ENCODE measurements at regions not wholly inside any gene's neighbourhood (a gene's known extent, or its start where the extent isn't known, plus 50 kb on each side); places are given as distances from the start of the nearest gene placed in this dataset.

DNA sequence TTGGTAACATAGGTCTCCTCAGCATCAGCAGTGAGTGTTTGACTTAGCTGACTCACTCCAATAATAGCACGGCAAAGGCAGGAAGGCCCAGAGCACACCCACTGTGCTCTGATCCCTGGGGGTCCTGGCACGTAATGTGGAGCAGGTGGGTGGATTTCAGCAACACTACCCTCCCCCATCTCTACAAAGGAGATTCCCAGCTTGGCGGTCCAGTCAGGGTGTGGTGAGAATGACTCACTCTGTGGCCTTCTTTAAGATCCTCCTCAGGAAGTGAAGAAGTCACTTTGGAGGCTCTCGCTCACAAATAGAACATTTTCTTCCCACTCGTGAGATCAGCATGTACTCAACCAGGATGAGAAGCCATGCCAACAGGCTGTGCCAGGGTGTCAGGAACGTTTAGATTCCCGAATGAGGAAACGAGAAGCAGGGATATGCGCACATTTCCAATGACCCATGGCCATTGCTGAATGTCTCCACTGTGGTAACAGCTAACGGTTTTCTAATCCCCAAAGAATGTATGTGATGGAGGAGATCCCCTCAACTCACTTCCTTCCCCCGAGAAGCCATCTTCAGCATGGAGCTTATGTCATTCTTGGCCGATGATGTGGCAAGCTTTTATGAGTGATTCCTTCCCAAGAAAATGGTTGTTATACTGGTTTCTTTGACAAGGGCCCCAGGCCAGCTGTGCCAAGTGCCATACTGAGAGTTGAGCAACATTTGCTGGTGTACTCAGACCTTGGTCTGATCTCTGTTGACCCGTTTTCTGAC is 365.2 kb downstream of the C16orf95 start:
- no peaks in the 10 kb centered on the region for H3K79me1 ChIP-seq (ENCODE audit: low read depth, low read length)
- H3K36me3 ChIP-seq (replicated peaks in 1 of 2; ENCODE audit: control insufficient read depth in 2 of 2, insufficient read depth in 2 of 2, low read length in 2 of 2): no peaks in the 10 kb centered on the region
- DNase-seq (ENCODE audit: low spot score): no peak
- H3K23ac ChIP-seq (ENCODE audit: low read depth, low read length, poor library complexity): no peak overlapping the region
- H2BK5ac ChIP-seq (ENCODE audit: low read length): no peak overlapping the region
- H3K9ac ChIP-seq (ENCODE audit: low read depth, low read length, poor library complexity): no peak overlapping the region
- H3K27me3 ChIP-seq (ENCODE audit: control insufficient read depth in 3 of 3, insufficient read depth in 3 of 3, low read depth in 1 of 3, low read length in 3 of 3): peaks cover 0 to 2% (median 0%) of the 10 kb centered on the region in 3 experiments
- no peak overlapping the region for H2AK5ac ChIP-seq (ENCODE audit: low read depth, low read length)
- H3K4ac ChIP-seq (ENCODE audit: low read length): no peak overlapping the region
- H4K91ac ChIP-seq (ENCODE audit: low read depth, low read length, poor library complexity): no peak overlapping the region
- no peak overlapping the region for H2AFZ ChIP-seq (ENCODE audit: low read length)
- H3K14ac ChIP-seq (ENCODE audit: low read length): no peak overlapping the region
- no peak overlapping the region for H2BK120ac ChIP-seq (ENCODE audit: low read depth, low read length)
- H3K4me2 ChIP-seq (ENCODE audit: insufficient read depth, low read length, poor library complexity, severe bottlenecking): no peak overlapping the region
- WGBS, 2 donors (ENCODE audit: extremely low coverage in 2 of 2, insufficient read length in 2 of 2, insufficient replicate concordance in 1 of 2): no CpG with 5 or more reads among the region's 13 CpGs
- no peak overlapping the region for H4K8ac ChIP-seq (ENCODE audit: low read depth, low read length)
- H3K27ac ChIP-seq (replicated peaks; ENCODE audit: low read length): no peak overlapping the region
- H3K18ac ChIP-seq (ENCODE audit: low read length): no peak overlapping the region
- peaks cover 0 to 5% of the 10 kb centered on the region in 2 donors for H3K9me3 ChIP-seq (replicated peaks in 1 of 2; ENCODE audit: control insufficient read depth in 2 of 2, insufficient read depth in 1 of 2, low read depth in 1 of 2, low read length in 2 of 2)
- no peak overlapping the region for H2BK12ac ChIP-seq (ENCODE audit: low read length)
- no peak overlapping the region for H2BK15ac ChIP-seq (ENCODE audit: low read length)
- no peak overlapping the region for H3K4me3 ChIP-seq (ENCODE audit: low read length in 2 of 2)
- peaks cover 0 to 9% of the 10 kb centered on the region in 2 donors for H3K4me1 ChIP-seq (ENCODE audit: control insufficient read depth in 2 of 2, insufficient read depth in 1 of 2, low read depth in 1 of 2, low read length in 2 of 2)

DNA sequence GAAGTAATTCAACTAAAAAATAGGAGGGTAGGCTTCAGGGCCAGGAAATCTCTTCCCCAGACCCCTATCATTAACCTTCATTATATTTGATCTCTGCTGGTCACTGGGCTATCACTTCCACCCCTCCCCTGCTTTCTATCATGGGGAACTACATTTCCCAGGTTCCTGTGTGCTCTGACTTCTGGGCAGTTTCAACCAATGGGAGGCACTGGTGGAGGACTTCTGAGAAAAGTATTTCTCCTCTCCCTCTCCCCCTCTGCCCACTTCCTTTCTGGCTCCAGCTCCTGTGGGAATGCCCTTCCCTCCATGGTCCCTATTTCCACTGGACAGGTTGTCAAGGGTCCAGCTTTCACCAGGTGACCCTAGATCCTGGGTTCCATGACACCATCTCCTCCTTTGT is 364.4 kb downstream of the C16orf95 start:
- Histone ChIP-seq H3K36me3 (replicated peaks in 1 of 2; ENCODE audit: control insufficient read depth in 2 of 2, insufficient read depth in 2 of 2, low read length in 2 of 2) (no peaks in the 10 kb centered on the region), H3K79me1 (ENCODE audit: low read depth, low read length) (no peaks in the 10 kb centered on the region), H3K14ac (ENCODE audit: low read length) (no peak overlapping the region), H3K23ac (ENCODE audit: low read depth, low read length, poor library complexity) (no peak overlapping the region), H3K27me3 (ENCODE audit: control insufficient read depth in 3 of 3, insufficient read depth in 3 of 3, low read depth in 1 of 3, low read length in 3 of 3) (peaks cover 0 to 2% (median 0%) of the 10 kb centered on the region in 3 experiments), H3K27ac (replicated peaks; ENCODE audit: low read length) (no peak overlapping the region), H2BK120ac (ENCODE audit: low read depth, low read length) (no peak overlapping the region), H3K4me1 (ENCODE audit: control insufficient read depth in 2 of 2, insufficient read depth in 1 of 2, low read depth in 1 of 2, low read length in 2 of 2) (peaks cover 0 to 7% of the 10 kb centered on the region in 2 donors), H2BK15ac (ENCODE audit: low read length) (no peak overlapping the region), H2AFZ (ENCODE audit: low read length) (no peak overlapping the region), H2AK5ac (ENCODE audit: low read depth, low read length) (peak overlapping the region; percentile 2), H4K91ac (ENCODE audit: low read depth, low read length, poor library complexity) (no peak overlapping the region), H3K4me2 (ENCODE audit: insufficient read depth, low read length, poor library complexity, severe bottlenecking) (no peak overlapping the region), H3K18ac (ENCODE audit: low read length) (no peak overlapping the region), H4K8ac (ENCODE audit: low read depth, low read length) (no peak overlapping the region), H3K4ac (ENCODE audit: low read length) (no peak overlapping the region), H3K9ac (ENCODE audit: low read depth, low read length, poor library complexity) (no peak overlapping the region), H2BK12ac (ENCODE audit: low read length) (no peak overlapping the region), H3K9me3 (replicated peaks in 1 of 2; ENCODE audit: control insufficient read depth in 2 of 2, insufficient read depth in 1 of 2, low read depth in 1 of 2, low read length in 2 of 2) (peaks cover 0 to 5% of the 10 kb centered on the region in 2 donors), H3K4me3 (ENCODE audit: low read length in 2 of 2) (no peak overlapping the region), H2BK5ac (ENCODE audit: low read length) (no peak overlapping the region)
- no peak for DNase-seq (ENCODE audit: low spot score)

DNA sequence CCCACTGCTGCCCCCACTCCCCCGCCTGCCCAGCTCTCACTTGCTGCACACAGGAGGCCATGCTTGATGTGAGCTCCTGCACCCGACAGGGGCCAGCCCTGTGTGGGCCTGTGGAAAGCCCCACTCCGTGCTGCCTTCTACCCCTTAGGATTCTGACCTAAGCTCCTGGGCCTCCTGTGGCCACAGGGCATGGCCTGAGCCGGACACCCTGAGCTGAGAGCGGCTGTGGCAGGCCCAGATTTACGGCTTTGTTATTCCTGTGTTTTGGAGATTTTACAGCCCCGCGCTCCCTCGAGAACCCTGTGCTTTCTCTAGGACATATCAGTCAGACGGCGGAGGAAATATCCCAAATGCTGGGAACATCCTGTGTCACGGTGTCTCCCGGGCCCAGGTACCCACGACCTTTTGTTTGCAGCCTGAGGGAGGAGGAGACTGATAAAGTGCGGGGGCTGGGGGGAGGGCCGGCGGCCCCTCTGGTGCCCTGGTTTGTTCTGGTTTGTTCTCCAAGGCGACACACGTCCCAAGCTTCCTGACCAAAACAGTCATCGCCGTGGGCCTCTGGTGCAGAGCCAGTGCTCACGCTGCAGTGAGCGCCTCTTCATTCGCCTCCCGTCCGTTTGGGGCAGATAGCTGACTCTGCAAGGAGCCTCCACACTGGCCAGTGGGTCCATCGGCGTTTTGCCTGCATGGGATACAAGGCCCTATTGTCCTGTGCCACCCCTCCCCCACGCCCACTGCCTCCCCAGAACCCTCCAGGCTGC is 363.4 kb downstream of the C16orf95 start:
- H2BK15ac ChIP-seq (ENCODE audit: low read length): peak overlapping the region; percentile 83
- H2BK12ac ChIP-seq (ENCODE audit: low read length): peak overlapping the region; percentile 77
- peak overlapping the region; percentile 53 for H2AFZ ChIP-seq (ENCODE audit: low read length)
- no peak overlapping the region for H3K4me2 ChIP-seq (ENCODE audit: insufficient read depth, low read length, poor library complexity, severe bottlenecking)
- H3K79me1 ChIP-seq (ENCODE audit: low read depth, low read length): no peaks in the 10 kb centered on the region
- H3K18ac ChIP-seq (ENCODE audit: low read length): peak overlapping the region; percentile 90
- no peak overlapping the region for H2BK120ac ChIP-seq (ENCODE audit: low read depth, low read length)
- H4K8ac ChIP-seq (ENCODE audit: low read depth, low read length): no peak overlapping the region
- DNase-seq (ENCODE audit: low spot score): no peak
- H3K14ac ChIP-seq (ENCODE audit: low read length): no peak overlapping the region
- WGBS, 2 donors (ENCODE audit: extremely low coverage in 2 of 2, insufficient read length in 2 of 2, insufficient replicate concordance in 1 of 2): no CpG with 5 or more reads among the region's 29 CpGs
- peaks cover 0 to 5% of the 10 kb centered on the region in 2 donors for H3K9me3 ChIP-seq (replicated peaks in 1 of 2; ENCODE audit: control insufficient read depth in 2 of 2, insufficient read depth in 1 of 2, low read depth in 1 of 2, low read length in 2 of 2)
- H4K91ac ChIP-seq (ENCODE audit: low read depth, low read length, poor library complexity): no peak overlapping the region
- peak overlapping the region; percentile 67 for H3K4ac ChIP-seq (ENCODE audit: low read length)
- H3K23ac ChIP-seq (ENCODE audit: low read depth, low read length, poor library complexity): no peak overlapping the region
- H3K27me3 ChIP-seq (ENCODE audit: control insufficient read depth in 3 of 3, insufficient read depth in 3 of 3, low read depth in 1 of 3, low read length in 3 of 3): peaks cover 0 to 2% (median 0%) of the 10 kb centered on the region in 3 experiments
- peaks cover 0 to 11% of the 10 kb centered on the region in 2 donors for H3K4me1 ChIP-seq (ENCODE audit: control insufficient read depth in 2 of 2, insufficient read depth in 1 of 2, low read depth in 1 of 2, low read length in 2 of 2)
- no peaks in the 10 kb centered on the region for H3K36me3 ChIP-seq (replicated peaks in 1 of 2; ENCODE audit: control insufficient read depth in 2 of 2, insufficient read depth in 2 of 2, low read length in 2 of 2)
- peak overlapping the region; percentile 49 for H2AK5ac ChIP-seq (ENCODE audit: low read depth, low read length)
- no peak overlapping the region for H2BK5ac ChIP-seq (ENCODE audit: low read length)
- no peak overlapping the region for H3K4me3 ChIP-seq (ENCODE audit: low read length in 2 of 2)
- no peak overlapping the region for H3K9ac ChIP-seq (ENCODE audit: low read depth, low read length, poor library complexity)
- no peak overlapping the region for H3K27ac ChIP-seq (replicated peaks; ENCODE audit: low read length)
